Prostate gland (tissue), 2 donors: ENCODE measurements at regions not wholly inside any gene's neighbourhood (a gene's known extent, or its start where the extent isn't known, plus 50 kb on each side); places are given as distances from the start of the nearest gene placed in this dataset.

Source experiments
- POLR2A ChIP-seq: fragments of 450-650 bp; IDR thresholded peaks from one replicate; pipeline ENCODE4 v1.6.1; 2016; ENCODE audit warnings: antibody characterized with exemption, mild to moderate bottlenecking
- TF ChIP-seq, protein P1 (sequence below), 4 experiments: fragments of 200-600 bp in 2 of 4; fragments of 450-650 bp in 2 of 4; sonication (generic) in 2 of 4; IDR thresholded peaks; 1 replicate in 3 of 4; 2 replicates in 1 of 4; pipeline ENCODE4 v1.5.1; 2016 to 2019; ENCODE audit warnings: antibody characterized with exemption in 4 of 4, mild to moderate bottlenecking in 2 of 4, moderate library complexity in 2 of 4

DNA sequence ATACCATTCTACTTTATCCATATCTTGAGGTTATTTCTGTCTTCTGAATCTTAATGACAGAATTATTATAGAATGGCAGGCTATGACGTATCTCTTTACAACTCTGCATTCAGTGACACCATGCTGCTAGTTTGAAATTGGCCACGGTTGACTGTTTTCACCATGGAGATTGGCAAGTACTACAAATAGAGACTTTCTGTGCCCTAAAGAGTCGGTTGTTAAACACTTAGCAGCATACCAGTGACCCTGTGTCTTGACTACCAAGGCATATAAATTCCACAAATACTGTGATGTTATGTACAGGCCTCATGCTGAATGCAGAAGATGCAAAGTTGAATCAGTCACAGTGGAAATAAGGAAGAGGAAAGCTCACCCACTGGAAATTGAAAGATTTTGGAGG, 67.0 kb upstream of the CADPS start:
- TF ChIP-seq, protein P1, sequence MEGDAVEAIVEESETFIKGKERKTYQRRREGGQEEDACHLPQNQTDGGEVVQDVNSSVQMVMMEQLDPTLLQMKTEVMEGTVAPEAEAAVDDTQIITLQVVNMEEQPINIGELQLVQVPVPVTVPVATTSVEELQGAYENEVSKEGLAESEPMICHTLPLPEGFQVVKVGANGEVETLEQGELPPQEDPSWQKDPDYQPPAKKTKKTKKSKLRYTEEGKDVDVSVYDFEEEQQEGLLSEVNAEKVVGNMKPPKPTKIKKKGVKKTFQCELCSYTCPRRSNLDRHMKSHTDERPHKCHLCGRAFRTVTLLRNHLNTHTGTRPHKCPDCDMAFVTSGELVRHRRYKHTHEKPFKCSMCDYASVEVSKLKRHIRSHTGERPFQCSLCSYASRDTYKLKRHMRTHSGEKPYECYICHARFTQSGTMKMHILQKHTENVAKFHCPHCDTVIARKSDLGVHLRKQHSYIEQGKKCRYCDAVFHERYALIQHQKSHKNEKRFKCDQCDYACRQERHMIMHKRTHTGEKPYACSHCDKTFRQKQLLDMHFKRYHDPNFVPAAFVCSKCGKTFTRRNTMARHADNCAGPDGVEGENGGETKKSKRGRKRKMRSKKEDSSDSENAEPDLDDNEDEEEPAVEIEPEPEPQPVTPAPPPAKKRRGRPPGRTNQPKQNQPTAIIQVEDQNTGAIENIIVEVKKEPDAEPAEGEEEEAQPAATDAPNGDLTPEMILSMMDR (IDR thresholded peaks at IDR 0.05): no peak
- TF ChIP-seq POLR2A: no peak
